Non-pigmented ciliary epithelial cell (primary cell): ENCODE measurements at regions not wholly inside any gene's neighbourhood (a gene's known extent, or its start where the extent isn't known, plus 50 kb on each side); places are given as distances from the start of the nearest gene placed in this dataset.
"Not testable (repeated sequence)": the region's sequence is repeated elsewhere in the genome, so short reads cannot be mapped to it uniquely, and the experiment has no call there.

ENCODE experiments used
- DNase-seq: peaks from one replicate; pipeline ENCODE4 v3.0.0-alpha.2; 2010; ENCODE audit warnings: low read depth

DNA sequence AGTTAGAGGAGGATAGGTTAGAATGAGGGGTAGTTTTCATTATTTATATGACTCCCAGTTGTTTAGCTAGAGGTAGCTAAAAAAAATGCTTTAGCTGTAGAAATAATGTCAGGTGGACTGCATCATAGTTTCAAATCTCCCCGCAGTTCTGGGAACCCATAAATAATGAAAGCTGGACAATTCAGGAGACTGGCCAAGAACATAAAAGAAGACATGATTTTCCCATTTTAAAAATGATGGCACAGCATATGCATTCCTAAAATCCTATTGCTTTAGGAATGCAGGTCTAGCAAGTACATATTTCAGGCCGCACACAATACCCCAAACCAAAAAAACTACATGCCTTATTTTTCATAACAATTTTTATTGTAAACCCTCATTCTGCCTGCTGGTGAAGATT, 143.3 kb downstream of the CTH start:
- DNase-seq, result no peak

DNA sequence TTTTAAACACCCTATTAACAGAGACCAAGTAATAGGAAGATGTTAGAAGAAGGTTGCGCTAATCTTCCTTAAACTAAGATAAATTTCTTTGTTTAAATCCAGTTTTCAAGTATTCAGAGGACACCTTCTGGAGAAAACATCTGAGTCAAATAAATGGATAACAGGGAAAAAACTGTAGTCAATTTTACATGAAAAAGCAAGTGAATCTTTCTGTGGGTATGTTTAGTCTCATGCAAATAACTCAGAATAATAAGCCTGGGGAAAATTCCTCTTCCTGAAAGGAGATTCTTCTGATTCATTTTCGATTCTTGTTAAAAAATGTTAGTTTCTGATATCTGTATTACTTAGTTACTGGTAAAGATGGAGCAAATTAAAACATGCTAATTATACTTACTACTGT, 145.5 kb downstream of the CTH start:
- DNase-seq, result no peak

DNA sequence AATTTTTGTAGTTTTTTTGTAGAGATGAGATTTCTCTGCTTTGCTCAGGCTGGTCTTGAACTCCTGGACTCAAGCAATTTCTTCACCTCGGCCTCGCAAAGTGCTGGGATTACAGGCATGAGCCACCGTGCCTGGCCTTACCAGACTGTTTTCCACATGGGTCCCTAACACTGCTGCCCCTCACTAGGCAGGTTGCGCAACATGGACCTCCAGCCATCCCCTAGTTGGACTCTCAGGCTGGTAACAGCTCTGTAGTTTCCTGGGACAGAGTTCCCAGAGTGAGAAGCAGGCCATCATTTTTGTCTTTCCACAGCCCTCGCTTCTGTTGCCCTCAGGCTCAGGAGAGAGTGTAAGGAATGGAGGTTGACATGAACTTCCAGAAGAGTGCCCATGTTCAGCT, 156.1 kb downstream of the CTH start:
- DNase-seq, result no peak

DNA sequence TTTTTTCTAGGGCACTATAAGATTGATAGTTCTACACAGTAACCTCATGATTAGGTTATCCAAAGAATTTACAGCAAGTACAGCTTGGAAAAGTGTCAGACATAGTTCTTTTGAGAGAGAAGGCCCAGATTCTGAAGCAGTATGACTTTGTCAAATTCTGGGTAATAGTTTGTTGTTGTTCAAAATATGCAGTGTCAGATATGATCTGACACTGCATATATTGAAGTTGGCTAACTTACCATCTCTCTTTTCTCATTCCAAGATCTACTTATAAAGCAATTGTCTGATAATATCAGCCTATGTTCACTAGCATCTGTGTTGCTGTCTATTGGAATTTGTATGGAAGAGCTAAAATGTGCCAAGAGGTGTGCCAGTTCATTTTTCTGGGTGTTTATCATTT, 160.1 kb downstream of the CTH start:
- no peak for DNase-seq

DNA sequence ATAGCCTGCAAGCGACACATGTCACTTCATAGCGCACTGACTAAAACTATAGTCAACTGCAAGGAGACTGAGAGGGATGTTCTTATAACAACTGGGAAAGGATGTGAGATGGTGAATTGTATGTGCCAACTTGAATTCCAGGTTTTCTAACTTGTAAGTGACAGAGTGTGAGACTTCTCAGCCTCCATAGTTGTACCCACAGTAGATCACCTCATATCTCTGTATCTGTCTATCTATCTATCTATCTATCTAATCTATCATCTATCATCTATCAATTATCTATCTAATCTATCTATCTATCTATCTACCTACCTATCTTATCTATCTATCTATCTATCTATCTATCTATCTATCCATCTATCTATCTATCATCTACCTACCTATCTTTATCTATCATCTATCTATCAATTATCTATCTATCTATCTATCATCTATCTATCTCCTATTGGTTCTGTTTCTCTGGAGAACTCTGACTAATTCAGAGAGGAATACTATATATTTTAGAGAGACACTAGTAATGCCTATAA, 162.3 kb downstream of the CTH start:
- no peak for DNase-seq

DNA sequence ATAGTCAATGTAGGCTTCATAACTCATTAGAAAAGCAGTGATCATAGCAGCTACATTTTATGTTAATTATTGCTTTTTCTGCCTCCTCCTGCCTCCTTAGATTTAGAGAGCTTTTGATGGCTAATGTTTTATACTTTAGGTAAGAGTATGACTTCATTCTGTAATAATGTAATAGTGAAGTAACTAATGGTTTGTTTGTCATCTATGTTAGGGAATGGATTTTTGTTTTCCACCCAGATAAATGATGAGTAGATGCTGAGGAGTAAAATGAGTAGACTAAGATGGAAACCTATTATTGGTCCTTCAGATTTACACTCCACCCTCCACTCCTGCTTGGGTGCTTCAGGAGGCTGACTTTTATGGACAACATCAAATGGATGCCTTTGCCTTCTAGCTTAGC, 170.6 kb downstream of the CTH start:
- no peak for DNase-seq

DNA sequence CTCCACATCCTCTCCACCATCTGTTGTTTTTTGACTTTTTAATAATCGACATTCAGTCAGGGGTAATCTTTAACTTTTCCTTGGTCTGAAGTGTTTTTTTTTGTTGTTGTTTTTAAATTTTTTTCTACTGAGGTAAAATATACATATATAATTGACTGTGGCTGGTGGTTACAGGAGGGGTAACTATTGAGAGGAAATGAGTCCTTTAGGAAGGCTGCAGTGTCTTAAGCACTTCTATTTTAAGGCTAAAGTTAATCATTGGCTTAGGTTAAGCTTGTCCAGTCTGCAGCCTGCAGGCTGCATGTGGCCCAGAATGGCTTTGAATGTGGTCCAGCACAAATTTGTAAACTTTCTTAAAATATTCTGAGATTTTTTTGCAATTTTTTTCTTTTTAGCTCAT, 172.5 kb downstream of the CTH start:
- DNase-seq, result no peak

DNA sequence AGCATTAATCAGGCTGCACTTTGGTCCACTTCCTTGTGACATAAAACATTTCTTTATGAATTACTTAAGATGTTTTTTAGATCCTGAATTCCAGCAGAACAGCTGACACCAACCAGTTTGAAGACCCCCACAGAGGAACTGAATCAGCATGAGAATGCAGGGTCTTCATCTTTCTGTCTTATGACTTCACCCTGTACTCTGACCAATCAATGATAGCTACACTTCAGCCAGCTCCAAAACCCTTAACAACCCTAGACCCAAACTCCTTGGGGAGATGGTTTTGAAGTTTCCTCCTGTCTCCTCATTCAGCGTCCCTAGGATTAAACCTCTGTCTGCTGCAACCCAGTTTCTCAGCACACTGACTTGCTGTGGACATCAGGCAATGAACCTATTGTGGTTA, 175.0 kb downstream of the CTH start:
- DNase-seq, result no peak

DNA sequence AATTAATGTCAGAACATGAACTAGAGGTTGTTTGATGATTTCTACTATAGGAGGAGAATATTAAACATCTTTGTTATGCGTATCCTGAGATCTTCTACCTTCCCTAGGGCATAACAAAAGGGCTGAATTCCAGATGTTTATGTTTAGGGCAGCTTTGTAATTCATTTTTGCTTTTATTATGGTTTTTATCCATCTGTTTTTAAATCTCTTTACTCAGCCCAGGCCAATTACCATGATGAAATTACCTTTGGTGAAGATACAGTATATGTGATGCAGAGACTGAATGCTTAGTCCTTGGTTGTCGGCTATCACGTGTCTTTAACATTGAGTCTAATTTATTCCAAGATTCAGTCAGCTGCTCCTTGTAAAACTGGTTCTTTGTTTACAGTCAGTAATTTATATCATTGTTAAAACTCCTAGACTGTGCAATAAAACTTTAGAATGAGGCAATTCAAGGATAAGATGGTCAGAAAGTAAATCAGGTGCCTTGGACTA, 176.9 kb downstream of the CTH start:
- DNase-seq, result no peak

DNA sequence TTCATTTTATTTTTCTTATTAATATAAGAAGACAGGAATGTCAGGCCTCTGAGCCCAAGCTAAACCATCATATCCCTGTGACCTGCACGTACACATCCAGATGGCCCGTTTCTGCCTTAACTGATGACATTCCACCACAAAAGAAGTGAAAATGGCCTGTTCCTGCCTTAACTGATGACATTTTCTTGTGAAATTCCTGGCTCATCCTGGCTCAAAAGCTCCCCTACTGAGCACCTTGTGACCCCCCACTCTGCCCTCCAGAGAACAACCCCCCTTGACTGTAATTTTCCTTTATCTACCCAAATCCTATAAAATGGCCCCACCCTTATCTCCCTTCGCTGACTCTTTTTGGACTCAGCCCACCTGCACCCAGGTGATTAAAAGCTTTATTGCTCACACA, 182.5 kb downstream of the CTH start:
- DNase-seq, result not testable (repeated sequence)

DNA sequence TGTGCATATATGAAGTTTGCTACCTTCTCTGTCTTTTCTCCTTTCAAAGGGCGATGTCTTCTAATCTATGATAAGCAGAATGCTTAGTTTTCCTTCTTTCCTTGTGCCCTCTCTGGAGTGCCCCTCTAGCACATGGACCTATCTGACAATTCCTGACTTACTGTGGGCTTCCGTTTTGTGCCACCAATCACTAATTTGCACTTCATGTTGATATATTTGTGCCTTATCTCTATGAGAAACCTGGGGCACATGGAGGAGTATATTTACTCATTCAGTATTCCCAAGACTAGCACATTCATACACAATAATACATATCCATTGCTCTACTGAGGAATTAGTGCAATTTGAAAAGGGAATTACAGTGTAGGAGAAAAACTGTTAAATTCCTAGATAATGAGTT, 197.7 kb downstream of the CTH start:
- DNase-seq, result no peak

DNA sequence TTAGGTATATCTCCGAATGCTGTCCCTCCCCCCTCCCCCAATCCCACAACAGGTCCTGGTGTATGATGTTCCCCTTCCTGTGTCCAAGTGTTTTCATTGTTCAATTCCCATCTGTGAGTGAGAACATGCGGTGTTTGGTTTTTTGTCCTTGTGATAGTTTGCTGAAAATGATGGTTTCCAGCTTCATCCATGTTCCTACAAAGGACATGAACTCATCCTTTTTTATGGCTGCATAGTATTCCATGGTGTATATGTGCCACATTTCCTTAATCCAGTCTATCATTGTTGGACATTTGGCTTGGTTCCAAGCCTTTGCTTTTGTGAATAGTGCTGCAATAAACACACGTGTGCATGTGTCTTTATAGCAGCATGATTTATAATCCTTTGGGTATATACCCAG, 199.1 kb downstream of the CTH start:
- DNase-seq, result not testable (repeated sequence)

DNA sequence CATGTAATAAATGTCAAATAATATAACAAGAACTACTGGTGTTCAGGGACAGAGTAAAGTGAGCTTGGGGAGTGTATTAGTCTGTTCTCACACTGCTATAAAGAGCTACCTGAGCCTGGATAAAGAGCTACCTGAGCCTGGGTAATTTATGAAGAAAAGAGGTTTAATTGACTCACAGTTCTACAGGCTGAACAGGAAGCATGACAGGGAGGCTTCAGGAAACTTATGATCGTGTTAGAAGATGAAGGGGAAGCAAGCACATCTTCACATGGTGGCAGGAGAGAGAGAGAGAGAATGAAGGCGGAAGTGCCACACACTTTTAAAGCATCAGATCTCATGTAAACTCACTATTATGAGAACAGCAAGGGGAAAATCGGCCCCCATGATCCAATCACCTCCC, 205.9 kb downstream of the CTH start:
- DNase-seq, result no peak

DNA sequence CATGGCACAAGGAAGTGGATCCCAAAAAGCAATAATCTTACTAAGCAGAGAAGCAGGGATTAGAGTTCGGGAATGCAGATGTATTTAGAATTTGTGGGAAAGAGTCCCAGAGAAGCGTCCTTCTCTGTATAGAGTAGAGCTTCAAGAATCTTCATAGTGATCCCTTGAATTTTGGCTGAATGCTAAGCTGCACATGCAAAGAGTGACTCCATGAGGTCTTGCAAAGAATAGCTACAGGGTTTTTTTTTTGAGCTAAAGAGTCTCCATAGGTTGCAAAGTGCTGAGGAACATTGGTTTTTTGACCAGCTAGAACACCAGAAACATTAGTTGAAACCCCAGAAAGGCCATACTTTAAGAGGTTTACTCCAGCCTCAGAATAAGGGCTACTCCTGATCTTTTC, 206.7 kb downstream of the CTH start:
- DNase-seq, result no peak

DNA sequence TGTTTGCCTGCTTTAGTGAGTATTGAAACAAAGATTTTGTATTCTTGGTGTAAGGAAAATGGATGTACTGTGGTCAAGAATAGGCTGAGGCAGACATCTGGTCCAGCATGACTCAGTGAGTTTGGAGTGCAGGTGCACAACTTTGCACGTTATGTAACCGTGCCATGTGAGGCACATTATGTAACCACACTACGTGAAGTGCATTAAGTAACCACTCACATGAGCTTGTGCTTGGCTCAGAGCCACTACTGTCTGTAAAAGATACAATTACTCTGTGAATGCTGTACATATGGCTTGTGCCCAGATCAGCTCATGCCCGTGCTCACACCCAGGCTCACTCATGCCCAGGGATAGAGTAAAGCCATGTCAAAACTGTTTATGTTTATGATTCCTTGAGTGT, 216.8 kb downstream of the CTH start:
- no peak for DNase-seq

DNA sequence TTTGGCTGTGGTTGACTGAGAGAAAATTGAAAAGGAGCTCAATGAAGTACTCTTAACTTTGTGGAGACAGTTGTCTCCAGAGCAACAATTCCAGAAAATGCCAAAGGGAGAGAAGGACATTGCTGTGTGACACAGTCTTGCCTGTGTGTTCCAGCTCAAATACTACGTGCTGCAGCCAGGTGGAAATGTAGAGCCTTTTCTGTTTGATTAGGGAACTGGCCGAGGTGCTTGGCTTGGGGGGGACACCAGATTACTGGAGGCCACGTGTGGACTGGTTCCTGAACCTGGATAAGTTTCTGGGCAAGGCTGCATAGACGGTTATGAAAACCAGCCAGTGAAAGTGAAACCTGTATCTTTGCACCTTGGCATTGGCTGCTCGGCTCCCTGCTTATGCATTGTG, 217.9 kb downstream of the CTH start:
- no peak for DNase-seq

DNA sequence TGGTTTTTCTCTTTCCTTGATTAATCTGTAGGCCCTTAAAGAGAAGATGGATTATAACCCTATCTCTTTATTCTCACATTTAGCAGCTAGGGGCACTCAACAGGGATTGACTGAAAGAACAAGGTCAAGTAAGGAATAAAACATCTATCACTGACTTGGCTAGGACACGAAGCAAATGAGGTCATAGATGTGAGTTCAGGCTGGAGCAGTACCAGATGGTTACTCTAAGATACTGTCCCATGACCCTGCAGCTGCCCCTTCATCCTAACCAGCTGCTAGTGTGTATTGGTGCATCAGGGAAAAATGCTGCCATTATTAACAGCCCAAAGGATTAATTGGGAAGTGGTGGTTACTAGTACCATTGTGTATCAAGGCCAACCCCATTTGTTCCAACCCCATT, 221.9 kb downstream of the CTH start:
- no peak for DNase-seq

DNA sequence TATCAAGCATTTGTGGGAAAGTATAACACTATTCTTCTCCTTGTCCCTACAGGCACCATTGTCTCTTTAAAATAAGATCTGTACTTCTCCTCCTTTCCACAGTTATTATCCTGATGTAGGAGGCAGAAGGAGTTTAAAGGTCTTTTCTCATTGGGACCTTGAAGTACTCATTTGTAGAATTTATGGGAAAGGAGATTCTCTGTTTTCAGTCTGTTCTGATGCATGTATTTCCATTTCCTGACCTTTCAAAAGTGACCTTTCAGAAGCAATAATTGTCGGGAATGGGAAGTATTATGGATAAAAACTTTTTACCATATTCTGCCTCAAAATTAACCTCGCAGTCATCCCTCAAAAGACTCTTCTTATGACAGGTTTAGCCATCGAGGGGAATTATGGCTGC, 224.8 kb downstream of the CTH start:
- DNase-seq, result no peak

DNA sequence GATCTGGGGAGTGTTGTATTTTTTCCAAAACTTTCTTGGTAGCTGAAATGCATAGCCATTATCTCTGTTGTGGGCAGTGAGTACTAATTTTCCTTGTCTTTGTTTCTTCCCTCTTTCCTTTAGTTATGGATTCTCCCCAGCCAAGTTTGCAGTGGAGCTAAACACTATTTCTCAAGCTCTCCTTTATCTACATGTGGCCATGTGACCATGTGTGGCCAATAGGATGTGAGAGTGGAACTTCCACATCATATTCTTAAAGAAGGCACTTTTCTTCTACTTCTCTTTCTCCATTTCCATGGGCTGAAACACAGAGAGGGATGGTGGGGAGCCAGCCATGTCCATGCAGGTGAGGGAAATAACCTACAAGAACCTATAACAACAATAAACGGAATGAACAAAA, 230.8 kb downstream of the CTH start:
- no peak for DNase-seq

DNA sequence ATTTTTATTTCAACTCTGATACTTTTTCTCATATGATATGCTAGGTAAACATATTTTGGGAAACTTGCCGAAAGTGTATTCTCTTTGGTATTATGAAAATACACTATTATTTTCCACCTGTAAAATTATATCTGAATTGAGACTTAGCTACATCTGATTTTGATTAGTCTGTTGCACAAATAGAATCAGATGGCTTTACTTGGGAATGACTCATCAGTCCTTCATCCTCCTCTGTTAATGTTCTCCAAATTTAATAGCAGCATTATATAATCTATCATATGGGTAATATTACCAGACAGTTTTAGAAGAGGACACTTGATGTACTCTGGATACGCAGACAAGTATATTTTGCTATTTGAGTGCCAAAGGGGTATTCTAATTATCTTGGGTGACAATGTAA, 245.3 kb downstream of the CTH start:
- no peak for DNase-seq

DNA sequence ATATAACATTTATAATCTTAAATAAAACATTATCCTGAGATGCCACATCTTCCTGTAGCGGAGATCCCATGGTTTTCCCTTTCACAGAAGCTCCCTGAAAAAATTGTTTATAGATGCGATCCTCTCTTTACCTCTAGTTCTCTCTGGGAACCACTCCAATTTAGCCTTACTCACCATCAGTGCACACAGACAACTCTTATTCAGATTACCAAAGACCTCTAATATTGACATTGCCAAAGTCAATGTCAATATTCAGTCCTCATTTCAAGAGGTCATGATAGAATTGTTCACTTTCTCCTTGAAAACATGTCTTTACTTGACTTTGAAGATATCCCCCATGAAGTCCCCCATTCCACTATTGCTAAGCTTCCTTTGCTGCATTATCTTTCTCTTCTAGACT, 248.8 kb downstream of the CTH start:
- DNase-seq, result no peak

DNA sequence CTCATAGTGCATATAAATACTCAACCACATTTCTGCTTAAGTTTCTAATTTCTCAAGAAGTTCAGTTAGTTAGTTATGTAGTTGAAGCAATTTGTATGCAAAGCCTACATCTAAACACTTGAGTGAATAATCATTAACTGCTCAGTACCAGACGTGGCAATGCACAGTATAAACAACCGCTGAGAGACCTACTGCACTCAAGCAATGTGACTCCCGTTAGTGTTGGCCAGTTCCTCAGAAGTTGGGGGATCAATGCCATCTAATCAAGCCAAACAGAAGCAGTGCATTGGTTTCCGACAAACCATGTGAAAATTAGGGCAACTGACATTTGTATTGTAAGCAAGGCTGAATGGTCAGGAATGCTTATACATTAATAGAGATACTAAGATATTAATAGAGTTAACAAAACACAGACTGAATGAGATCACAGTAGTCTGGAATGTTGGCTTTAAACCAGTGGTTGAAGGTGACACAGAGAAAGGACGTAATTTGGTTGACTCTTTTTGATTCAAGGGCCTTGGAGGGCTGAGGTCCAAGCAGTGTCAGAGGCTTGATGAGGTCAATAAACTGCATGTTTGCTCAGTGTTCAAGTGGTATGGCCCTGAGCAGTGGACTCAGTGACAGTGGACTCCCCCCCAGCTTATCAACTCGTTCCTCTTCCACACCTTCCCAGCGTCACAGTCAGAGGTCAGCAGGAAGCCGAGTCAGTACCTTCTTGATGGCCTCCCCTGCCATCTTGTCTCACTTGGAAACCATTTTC, 255.5 kb downstream of the CTH start:
- no peak for DNase-seq

DNA sequence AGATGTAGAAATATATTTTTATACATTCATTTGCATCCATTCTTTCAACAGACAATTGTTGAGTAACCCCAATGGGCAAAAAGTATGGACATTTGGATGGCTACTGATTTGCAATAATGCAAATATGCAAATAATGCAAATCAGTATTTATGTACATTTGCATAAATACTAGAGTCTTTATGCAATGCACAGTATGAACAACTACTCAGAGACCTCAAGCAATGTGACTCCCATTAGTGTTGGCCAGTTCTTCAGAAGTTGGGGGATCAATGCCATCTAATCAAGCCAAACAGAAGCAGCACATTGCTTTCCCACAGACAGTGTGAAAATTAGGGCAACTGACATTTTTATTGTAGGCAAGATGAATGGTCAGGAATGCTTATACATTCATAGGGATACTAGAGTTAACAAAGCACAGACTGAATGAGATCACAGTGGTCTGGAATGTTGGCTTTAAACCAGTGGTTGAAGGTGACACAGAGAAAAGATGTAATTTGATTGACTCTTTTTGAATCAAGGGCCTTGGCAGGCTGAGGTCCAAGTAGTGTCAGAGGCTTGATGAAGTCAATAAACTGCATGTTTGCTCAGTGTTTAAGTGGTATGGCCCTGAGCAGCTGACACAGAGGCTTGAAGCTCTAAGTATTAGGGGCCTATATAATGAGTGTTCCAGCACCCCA, 256.6 kb downstream of the CTH start:
- DNase-seq, result no peak

DNA sequence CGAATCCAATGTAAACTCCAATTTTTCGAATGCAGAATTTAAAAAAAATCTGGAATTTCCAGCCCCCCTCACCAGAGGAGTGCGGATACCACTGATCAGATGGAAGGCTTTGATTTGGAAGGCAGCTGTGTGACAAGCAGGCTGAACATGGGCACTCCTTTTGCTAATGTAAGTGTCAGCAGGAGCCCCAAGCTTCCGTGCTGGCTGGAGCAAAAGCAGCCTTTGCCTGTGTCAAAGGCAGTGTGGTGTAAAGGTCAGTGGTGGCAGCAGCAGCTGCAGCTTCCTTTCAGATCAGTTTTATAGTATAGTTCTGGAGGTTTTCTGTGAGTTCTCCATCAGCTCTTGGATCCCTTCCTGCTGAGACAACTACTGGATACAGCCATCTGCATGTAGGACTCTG, 259.9 kb downstream of the CTH start:
- DNase-seq, result no peak
